ENCODE measurements at regions not wholly inside any gene's neighbourhood (a gene's known extent, or its start where the extent isn't known, plus 50 kb on each side); places are given as distances from the start of the nearest gene placed in this dataset.

- no peaks in the 10 kb centered on the region for H4K20me1 ChIP-seq (ENCODE audit: control insufficient read depth, extremely low read depth, insufficient read depth, low read length)
- H3K79me2 ChIP-seq (ENCODE audit: control insufficient read depth, insufficient read depth, low read length) = no peaks in the 10 kb centered on the region
- no peaks in the 10 kb centered on the region for H3K9me3 ChIP-seq (ENCODE audit: control insufficient read depth, insufficient read depth, low read depth, low read length)
- H3K27ac ChIP-seq (ENCODE audit: insufficient read depth, low read length) = no peak overlapping the region
- no peak overlapping the region for H3K4me2 ChIP-seq (ENCODE audit: extremely low read depth, insufficient read depth, low read length)
- no peaks in the 10 kb centered on the region for H3K27me3 ChIP-seq (ENCODE audit: control insufficient read depth, insufficient read depth, low read length)
- no peak overlapping the region for H2AFZ ChIP-seq (ENCODE audit: low read length)
- no peaks in the 10 kb centered on the region for H3K4me1 ChIP-seq (ENCODE audit: control insufficient read depth, extremely low read depth, insufficient read depth, low read length)
- DNase-seq (ENCODE audit: low read depth in 2 of 2) = peak in 1 of 2 donors; percentile 13
- TF ChIP-seq, protein P1, sequence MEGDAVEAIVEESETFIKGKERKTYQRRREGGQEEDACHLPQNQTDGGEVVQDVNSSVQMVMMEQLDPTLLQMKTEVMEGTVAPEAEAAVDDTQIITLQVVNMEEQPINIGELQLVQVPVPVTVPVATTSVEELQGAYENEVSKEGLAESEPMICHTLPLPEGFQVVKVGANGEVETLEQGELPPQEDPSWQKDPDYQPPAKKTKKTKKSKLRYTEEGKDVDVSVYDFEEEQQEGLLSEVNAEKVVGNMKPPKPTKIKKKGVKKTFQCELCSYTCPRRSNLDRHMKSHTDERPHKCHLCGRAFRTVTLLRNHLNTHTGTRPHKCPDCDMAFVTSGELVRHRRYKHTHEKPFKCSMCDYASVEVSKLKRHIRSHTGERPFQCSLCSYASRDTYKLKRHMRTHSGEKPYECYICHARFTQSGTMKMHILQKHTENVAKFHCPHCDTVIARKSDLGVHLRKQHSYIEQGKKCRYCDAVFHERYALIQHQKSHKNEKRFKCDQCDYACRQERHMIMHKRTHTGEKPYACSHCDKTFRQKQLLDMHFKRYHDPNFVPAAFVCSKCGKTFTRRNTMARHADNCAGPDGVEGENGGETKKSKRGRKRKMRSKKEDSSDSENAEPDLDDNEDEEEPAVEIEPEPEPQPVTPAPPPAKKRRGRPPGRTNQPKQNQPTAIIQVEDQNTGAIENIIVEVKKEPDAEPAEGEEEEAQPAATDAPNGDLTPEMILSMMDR (conservative IDR thresholded peaks at IDR 0.05 in 1 of 2, IDR thresholded peaks at IDR 0.05 in 1 of 2; ENCODE audit: low read depth in 1 of 2, low read length in 2 of 2) = no peak
- TF ChIP-seq EZH2 (IDR thresholded peaks at IDR 0.05; ENCODE audit: low read length, missing control alignments) = no peak
- no peak overlapping the region for H3K4me3 ChIP-seq (replicated peaks in 1 of 4; ENCODE audit: control extremely low read depth in 1 of 4, insufficient read depth in 1 of 4, low read depth in 3 of 4, low read length in 4 of 4)
- H3K36me3 ChIP-seq (ENCODE audit: control insufficient read depth, insufficient read depth, low read length) = no peaks in the 10 kb centered on the region
- no peak overlapping the region for H3K9ac ChIP-seq (ENCODE audit: insufficient read depth, low read length)
Observed at GRCh38 chr5:35502206-35502605, 115.5 kb upstream of the SPEF2 start.

- no peaks in the 10 kb centered on the region for H3K4me1 ChIP-seq (ENCODE audit: control insufficient read depth, extremely low read depth, insufficient read depth, low read length)
- H2AFZ ChIP-seq (ENCODE audit: low read length) = no peak overlapping the region
- no peaks in the 10 kb centered on the region for H3K79me2 ChIP-seq (ENCODE audit: control insufficient read depth, insufficient read depth, low read length)
- TF ChIP-seq EZH2 (IDR thresholded peaks at IDR 0.05; ENCODE audit: low read length, missing control alignments) = no peak
- TF ChIP-seq, protein P1 (conservative IDR thresholded peaks at IDR 0.05 in 1 of 2, IDR thresholded peaks at IDR 0.05 in 1 of 2; ENCODE audit: low read depth in 1 of 2, low read length in 2 of 2) = no peak
- no peak overlapping the region for H3K4me2 ChIP-seq (ENCODE audit: extremely low read depth, insufficient read depth, low read length)
- H3K9me3 ChIP-seq (ENCODE audit: control insufficient read depth, insufficient read depth, low read depth, low read length) = no peaks in the 10 kb centered on the region
- no peaks in the 10 kb centered on the region for H3K27me3 ChIP-seq (ENCODE audit: control insufficient read depth, insufficient read depth, low read length)
- H4K20me1 ChIP-seq (ENCODE audit: control insufficient read depth, extremely low read depth, insufficient read depth, low read length) = no peaks in the 10 kb centered on the region
- no peaks in the 10 kb centered on the region for H3K36me3 ChIP-seq (ENCODE audit: control insufficient read depth, insufficient read depth, low read length)
- H3K9ac ChIP-seq (ENCODE audit: insufficient read depth, low read length) = no peak overlapping the region
- no peak for DNase-seq (ENCODE audit: low read depth in 2 of 2)
- no peak overlapping the region for H3K4me3 ChIP-seq (replicated peaks in 1 of 4; ENCODE audit: control extremely low read depth in 1 of 4, insufficient read depth in 1 of 4, low read depth in 3 of 4, low read length in 4 of 4)
- H3K27ac ChIP-seq (ENCODE audit: insufficient read depth, low read length) = no peak overlapping the region
Observed at GRCh38 chr5:35488791-35489190, 128.9 kb upstream of the SPEF2 start.

DNA sequence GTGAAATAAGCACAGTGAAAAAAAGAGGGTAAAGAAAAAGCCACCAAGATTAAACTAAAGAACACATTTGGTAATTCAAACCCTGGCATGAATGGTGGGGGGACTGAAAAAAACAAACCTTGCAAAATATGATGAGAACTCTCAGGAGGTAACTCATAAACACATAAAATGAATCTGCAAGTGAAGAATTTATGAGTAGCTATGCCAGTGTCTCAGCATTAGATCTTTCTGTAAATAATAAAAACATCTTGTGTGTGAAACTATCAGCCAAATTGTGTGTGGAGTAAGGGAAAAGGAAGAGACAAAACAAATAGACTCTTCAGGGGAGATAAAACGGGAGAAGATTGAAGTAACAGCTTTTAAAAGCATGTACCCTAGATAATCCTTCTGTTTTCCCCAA, 129.6 kb upstream of the SPEF2 start:
- Histone ChIP-seq H3K27me3 (ENCODE audit: control insufficient read depth, insufficient read depth, low read length) (no peaks in the 10 kb centered on the region), H3K4me3 (replicated peaks in 1 of 4; ENCODE audit: control extremely low read depth in 1 of 4, insufficient read depth in 1 of 4, low read depth in 3 of 4, low read length in 4 of 4) (no peak overlapping the region), H4K20me1 (ENCODE audit: control insufficient read depth, extremely low read depth, insufficient read depth, low read length) (no peaks in the 10 kb centered on the region), H3K79me2 (ENCODE audit: control insufficient read depth, insufficient read depth, low read length) (no peaks in the 10 kb centered on the region), H2AFZ (ENCODE audit: low read length) (no peak overlapping the region), H3K4me2 (ENCODE audit: extremely low read depth, insufficient read depth, low read length) (no peak overlapping the region), H3K36me3 (ENCODE audit: control insufficient read depth, insufficient read depth, low read length) (no peaks in the 10 kb centered on the region), H3K9me3 (ENCODE audit: control insufficient read depth, insufficient read depth, low read depth, low read length) (no peaks in the 10 kb centered on the region), H3K27ac (ENCODE audit: insufficient read depth, low read length) (no peak overlapping the region), H3K4me1 (ENCODE audit: control insufficient read depth, extremely low read depth, insufficient read depth, low read length) (no peaks in the 10 kb centered on the region), H3K9ac (ENCODE audit: insufficient read depth, low read length) (no peak overlapping the region)
- no peak for DNase-seq (ENCODE audit: low read depth in 2 of 2)
- TF ChIP-seq EZH2 (IDR thresholded peaks at IDR 0.05; ENCODE audit: low read length, missing control alignments) = no peak
- TF ChIP-seq, protein P1 (conservative IDR thresholded peaks at IDR 0.05 in 1 of 2, IDR thresholded peaks at IDR 0.05 in 1 of 2; ENCODE audit: low read depth in 1 of 2, low read length in 2 of 2) = no peak

All from fibroblast of lung (primary cell).